HG03565 (cell line): ENCODE measurements at regions not wholly inside any gene's neighbourhood (a gene's known extent, or its start where the extent isn't known, plus 50 kb on each side); places are given as distances from the start of the nearest gene placed in this dataset.
A peak's percentile ranks its signal among the peaks of the same experiment; 100 is the strongest.
"Not testable (repeated sequence)": the region's sequence is repeated elsewhere in the genome, so short reads cannot be mapped to it uniquely, and the experiment has no call there.

Experiments used
- ATAC-seq: cut with Tn5 transposase; IDR thresholded peaks from one replicate; pipeline ENCODE4 v1.9.1; 2021; ENCODE audit warnings: mild to moderate bottlenecking, moderate library complexity; ENCODE audit not compliant: unreplicated experiment

DNA sequence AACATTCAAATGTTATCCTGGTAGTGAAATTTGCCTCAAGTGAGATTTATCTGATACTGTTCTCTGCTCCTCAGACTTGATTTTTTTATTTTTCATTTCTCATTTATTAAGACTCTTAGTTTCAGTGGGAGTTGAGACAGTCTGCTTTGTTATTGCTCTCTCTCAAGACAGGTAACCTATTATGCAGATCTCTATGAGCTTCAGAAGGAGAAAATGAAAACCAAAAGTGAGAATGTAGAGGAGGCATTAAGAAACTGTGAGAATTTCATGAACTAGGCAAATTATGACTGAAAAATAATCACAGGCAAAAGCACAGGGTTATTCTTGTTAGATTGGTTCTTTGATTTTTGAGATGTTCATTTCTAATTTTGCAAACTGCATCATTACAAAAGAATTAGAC lies 290.0 kb upstream of the CHORDC1 start:
- peak; percentile 84 for ATAC-seq

DNA sequence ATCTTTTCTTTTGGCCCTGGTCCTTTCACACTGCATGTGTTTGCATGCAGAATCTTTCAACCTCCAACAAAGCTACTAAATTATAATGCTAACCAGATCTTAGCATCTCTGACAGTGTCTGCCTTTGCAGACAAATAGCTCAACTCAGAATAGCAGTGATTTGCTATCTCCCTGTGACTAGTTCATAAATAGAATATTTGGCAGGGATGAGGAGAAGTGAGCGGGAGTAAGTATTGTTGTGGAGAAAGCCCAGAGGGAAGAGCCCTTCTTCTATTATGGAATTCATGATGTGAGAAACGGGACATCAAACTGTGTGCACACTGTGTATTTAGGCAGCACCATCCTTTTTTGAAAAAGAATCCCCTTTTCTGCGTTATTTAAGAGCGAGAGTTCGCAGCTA lies 288.0 kb upstream of the CHORDC1 start:
- no peak for ATAC-seq

DNA sequence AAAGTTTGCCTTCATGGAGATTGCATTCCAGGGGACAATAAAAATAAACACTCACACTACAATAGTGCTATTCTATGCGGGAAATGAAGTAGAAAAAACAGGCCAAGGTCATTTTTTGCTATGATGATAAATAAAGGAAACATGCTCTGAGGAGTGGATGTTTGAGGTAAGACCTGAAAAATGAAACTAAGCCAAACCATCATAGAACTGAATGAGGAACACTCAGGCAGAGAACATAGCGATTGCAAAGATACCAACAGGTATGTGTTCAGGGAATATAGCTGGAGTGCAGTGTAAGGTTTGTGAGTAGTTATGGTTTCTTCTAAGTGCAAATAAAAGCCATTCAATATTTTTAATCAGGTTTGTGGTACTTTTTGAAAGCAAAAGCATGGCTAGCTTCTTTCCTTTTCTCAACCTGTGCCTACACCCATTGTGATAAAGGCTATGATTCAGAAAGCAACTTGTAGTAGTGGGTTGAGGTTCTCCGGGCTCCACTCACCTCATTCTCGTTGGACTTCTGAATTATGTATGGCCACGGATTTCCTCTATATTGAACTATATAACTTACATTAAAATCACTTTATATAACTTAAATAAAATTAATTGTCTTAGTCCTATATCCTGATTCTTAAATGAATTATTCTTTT lies 278.2 kb upstream of the CHORDC1 start:
- ATAC-seq = no peak

DNA sequence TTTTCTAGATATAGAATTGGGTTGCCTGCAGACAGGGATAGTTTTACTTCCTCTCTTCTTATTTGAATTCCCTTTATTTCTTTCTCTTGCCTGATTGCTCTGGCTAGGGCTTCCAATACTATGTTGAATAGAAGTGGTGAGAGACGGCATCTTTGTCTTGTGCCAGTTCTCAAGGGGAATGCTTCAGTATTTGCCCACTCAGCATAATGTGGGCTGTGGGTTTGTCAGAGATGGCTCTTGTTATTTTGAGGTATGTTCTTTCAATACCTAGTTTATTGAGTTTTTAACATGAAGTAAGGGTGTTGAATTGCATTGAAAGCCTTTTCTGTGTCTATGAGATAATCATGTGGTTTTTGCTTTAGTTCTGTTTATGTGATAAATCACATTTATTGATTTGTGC lies 273.9 kb upstream of the CHORDC1 start:
- no peak for ATAC-seq

- ATAC-seq = no peak
Measured at GRCh38 chr11:90493379-90493778, 270.5 kb upstream of the CHORDC1 start.

GRCh38 chr11:90491466-90491865 lies 268.6 kb upstream of the CHORDC1 start:
- no peak for ATAC-seq

DNA sequence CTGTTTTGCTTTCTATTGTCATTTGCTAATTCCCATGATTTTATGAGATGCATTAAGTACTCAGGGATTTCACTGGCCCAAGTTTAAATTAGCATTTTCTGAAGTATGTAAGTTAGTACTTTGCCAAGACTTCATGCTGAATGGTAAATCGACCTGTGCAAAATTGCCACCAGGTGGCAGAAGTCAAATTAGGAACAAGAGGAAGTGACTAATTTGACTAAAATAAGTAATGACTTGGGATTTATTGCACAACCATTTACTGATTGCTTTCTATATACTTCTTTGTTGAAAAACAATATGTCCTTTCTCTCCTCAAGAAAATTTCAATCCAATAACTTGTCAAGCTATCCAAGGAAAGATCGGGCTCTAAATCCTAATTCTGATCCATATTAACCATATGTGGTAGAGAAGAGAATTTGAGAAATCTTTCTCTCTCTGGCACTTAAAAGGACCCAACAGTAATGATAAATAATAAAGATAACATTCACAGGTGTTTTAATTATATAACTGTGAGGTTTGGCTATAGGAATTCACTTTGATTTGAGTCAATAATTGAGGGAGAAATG lies 253.7 kb upstream of the CHORDC1 start:
- peak; percentile 65 for ATAC-seq

DNA sequence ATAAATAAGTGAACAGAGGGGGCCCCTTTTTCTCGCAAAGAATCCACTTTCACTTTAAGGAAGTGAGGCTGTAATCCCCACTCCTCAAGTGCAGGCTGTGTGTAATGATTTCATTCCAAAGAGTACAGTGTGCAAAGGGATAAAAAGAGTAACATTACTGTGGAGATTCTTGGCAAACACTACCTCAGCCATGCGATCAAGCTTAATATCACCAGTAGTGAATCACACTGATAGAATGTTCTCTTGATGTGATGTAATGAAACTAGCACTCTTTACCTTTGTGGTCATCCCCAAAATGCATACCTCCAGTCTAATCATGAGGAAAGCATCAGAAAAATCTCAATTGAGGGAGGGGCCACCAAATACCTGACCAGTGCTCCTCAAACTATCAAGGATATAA lies 246.1 kb upstream of the CHORDC1 start:
- no peak for ATAC-seq

- ATAC-seq = no peak
Measured at GRCh38 chr11:90465553-90465952, 242.7 kb upstream of the CHORDC1 start.

DNA sequence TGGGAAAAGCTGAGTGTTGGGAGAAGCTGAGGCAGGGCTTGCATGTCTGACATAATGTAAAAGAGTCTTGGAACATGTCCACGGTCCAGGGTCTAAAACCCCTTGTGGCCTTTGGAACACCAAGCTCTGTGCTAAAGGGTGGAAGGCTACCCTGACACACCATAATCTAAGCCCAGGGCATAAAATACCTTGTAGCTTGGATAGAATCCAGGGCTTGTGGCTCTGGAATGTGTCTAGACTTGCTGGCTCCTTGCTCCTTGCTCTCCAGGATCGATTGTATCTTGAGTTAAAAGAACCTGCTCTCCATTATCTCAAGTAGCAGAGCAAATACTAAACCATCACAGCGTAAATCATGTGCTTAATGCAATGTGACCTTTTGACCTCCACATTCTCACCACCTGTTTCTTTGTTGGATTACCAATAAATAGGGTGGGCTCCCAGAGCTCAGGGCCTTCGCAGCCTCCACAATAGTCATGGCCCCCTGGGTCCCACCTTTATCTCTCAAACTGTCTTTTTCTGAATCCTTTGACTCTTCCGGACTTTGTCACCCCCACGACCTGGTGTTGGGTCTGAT lies 232.6 kb upstream of the CHORDC1 start:
- ATAC-seq = not testable (repeated sequence)

GRCh38 chr11:90453525-90453924 lies 230.7 kb upstream of the CHORDC1 start:
- ATAC-seq = no peak

DNA sequence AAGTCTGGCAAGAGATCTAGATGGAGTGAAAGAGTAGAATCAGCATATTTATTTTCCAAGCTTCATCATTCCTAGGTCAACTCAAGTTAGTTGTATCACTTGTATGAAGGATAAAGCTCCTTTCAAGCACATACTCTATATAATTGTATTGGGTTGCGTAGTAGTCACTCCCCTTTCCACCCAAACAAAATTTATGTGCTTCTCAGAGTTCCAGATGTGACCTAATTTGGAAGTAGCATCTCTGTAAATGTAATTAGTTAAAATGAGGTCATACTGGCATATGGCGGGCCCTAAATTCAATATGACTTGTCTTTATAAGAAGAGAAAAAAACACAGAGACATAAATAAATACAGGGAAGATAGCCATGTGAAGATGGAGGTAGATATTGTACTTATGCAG lies 226.8 kb upstream of the CHORDC1 start:
- ATAC-seq = no peak

DNA sequence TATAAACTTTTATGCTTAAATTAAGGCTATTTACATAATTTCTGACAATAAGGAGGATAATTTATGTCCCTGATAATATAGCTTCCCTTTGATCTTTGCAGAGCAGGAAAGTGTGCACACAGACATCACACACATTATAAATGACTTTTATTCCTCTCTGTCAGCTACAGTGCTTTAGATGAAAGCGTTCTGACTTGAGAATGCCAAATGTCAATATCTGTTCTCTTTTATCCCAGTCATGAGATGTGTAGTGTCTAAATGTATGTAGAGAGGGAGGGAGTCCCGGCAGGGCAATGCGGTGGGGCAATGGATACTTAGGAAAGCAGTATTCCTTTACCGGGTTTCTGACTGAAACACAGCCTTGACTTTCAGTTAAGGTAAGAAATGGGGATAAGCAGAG lies 225.4 kb upstream of the CHORDC1 start:
- no peak for ATAC-seq

DNA sequence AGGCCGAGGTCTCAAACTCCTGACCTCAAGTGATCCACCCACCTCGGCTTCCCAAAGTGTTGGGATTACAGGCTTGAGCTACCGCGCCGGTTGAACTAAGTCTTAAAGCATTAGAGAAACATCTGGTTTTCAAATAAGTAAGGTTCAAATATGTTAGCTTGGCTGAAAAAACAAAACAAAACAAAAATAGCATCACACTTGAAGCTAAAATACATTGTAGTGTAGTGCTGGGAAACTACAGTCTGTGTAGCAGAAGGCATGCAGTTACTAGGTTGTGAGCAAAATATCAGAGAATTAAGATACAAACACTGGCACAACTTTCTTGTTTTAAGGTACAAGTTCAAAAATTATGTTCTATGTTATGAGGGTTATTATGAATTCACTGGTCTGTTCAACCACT lies 224.8 kb upstream of the CHORDC1 start:
- no peak for ATAC-seq

DNA sequence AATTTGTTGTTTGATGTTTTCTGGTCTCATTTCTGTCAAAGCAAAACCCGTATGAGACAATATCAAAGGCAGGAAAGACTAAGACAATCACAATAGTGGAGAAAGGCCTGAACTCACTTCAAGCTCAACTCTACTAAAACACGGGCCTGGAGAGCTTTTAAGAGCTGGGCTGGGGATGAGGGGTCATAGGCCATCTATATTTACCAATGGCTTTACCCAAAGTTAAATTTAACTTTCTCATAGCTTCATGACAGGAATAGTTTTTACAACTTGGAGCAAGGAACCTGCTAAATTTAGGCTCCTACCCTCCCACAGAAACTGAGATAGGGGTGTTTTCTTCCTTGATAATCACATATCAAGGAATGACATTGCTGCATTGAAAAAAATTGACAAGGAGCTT lies 223.4 kb upstream of the CHORDC1 start:
- ATAC-seq = no peak

DNA sequence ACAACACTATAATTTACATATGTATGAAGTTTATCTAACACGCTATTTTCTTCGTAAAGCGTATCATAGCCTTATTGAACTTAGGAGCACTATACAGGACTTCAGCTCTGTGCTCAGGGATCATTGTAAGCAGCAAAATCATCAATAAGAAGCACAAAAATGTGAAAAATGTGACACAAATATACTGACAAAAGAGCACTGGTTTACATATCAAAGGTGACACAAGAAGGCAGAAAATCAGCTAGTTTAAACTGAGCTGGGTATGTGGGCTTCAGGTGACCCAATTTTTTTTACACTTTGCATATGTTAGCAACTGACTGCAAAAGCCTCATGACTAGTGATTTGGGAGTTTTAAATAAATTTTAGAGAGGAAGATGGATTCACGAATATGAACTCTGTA lies 215.2 kb upstream of the CHORDC1 start:
- no peak for ATAC-seq

- ATAC-seq = no peak
Measured at GRCh38 chr11:90434858-90435257, 212.0 kb upstream of the CHORDC1 start.

GRCh38 chr11:90428836-90429235 lies 206.0 kb upstream of the CHORDC1 start:
- no peak for ATAC-seq

GRCh38 chr11:90426442-90426841 lies 203.6 kb upstream of the CHORDC1 start:
- no peak for ATAC-seq

DNA sequence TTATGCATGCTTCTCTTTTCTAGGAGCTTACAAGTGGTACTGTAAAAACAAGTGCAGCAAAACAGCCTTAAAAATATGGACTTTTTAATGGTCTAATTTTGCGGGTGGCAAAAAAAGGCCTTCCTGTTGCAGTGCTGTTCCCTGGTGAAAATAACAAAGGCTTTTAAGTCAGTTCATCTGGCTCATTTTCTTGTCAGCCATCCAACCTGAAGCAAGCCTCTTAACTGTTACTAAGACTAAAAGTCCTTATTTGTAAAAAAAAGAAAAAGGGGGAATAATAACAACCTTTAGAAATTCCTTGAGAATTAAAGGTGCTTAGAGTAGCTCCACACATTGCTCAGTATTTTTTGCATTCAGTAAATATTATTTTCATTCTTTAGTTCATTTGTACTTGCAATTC lies 200.5 kb upstream of the CHORDC1 start:
- ATAC-seq = no peak

DNA sequence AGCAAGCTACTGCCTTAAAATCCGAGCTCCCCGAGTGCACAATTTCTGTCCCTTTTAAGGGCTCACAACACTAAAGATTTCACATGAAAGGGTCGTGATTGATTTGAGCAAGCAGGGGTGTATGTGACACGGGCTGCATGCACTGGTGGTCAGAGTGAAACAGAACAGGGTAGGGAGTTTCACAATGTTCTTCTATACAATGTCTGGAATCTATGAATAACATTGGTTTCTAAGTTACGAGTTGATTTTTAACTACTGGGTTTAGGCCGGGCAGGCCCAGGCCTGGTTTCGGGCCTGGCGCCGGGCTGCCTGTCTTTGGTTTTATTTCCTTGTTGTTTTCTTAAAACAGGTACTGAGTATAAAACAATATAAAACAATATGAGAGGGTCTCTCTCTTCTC lies 199.9 kb upstream of the CHORDC1 start:
- ATAC-seq = not testable (repeated sequence)

DNA sequence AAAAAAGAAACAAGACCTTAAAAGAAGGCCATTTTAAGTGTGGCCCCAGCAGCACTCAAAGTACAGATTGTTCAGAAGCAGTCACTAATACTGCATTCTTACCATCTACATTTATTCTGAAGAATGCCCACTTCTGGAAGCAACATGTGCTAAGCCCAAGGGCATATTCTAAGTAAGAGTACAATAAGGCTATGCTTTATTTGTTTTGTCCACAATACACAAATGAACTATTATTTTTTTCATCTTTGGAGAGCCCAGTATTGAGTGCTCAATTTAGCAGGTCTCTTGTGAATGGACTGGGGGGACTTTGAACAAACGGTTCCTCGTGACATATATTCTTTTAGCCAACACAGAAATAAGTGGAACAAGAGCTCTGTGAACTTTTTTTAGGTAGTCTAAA lies 191.4 kb upstream of the CHORDC1 start:
- ATAC-seq = no peak

- ATAC-seq = no peak
Measured at GRCh38 chr11:90407350-90407749, 184.5 kb upstream of the CHORDC1 start.
